Left ventricle myocardium inferior (tissue), 1 donor: ENCODE measurements at regions not wholly inside any gene's neighbourhood (a gene's known extent, or its start where the extent isn't known, plus 50 kb on each side); places are given as distances from the start of the nearest gene placed in this dataset.

Experiments used
- DNase-seq: peaks from one replicate; pipeline ENCODE4 v3.0.0-alpha.2; 2020
- H3K27ac ChIP-seq: fragments of 200-600 bp; replicated peaks from 2 replicates; pipeline ENCODE4 v1.8.0; 2021
- H3K27me3 ChIP-seq: fragments of 200-600 bp; 2 replicates; pipeline ENCODE4 v1.8.0; 2021; ENCODE audit warnings: low read depth
- H3K36me3 ChIP-seq: fragments of 200-600 bp; 2 replicates; pipeline ENCODE4 v1.8.0; 2021
- H3K4me1 ChIP-seq: fragments of 200-600 bp; 2 replicates; pipeline ENCODE4 v1.8.0; 2021
- H3K4me3 ChIP-seq: fragments of 200-600 bp; 2 replicates; pipeline ENCODE4 v1.8.0; 2021; ENCODE audit warnings: mild to moderate bottlenecking, moderate library complexity
- H3K9me3 ChIP-seq: fragments of 200-600 bp; replicated peaks from 2 replicates; pipeline ENCODE4 v1.8.0; 2021
- CTCF ChIP-seq: fragments of 200-600 bp; IDR thresholded peaks from 2 replicates; pipeline ENCODE4 v1.8.0; 2021; ENCODE audit warnings: antibody characterized with exemption, mild to moderate bottlenecking, borderline replicate concordance
- intact Hi-C: fragments of 100-400 bp; cut with micrococcal nuclease; formaldehyde crosslinking; loops from one replicate; pipeline ENCODE4 v1.11.0; 2022
- donor health status: DM: no; HTN: yes; CAD: no; lungs with severe emphysema.

GRCh38 chr12:126487431-126487980, 1422.3 kb downstream of the AACS start:
- intact Hi-C loops, result no loop called here
- no peak for DNase-seq
- no peak overlapping the region for H3K27ac ChIP-seq
- H3K4me3 ChIP-seq, result no peak overlapping the region
- H3K9me3 ChIP-seq, result peaks cover 14% of the 10 kb centered on the region
- H3K27me3 ChIP-seq, result no peaks in the 10 kb centered on the region
- no peaks in the 10 kb centered on the region for H3K36me3 ChIP-seq
- H3K4me1 ChIP-seq, result no peaks in the 10 kb centered on the region
- TF ChIP-seq CTCF, result no peak

GRCh38 chr12:126488806-126489205, 1423.6 kb downstream of the AACS start:
- no peak overlapping the region for H3K27ac ChIP-seq
- DNase-seq, result no peak
- H3K4me3 ChIP-seq, result no peak overlapping the region
- TF ChIP-seq CTCF, result no peak
- peaks cover 14% of the 10 kb centered on the region for H3K9me3 ChIP-seq
- H3K27me3 ChIP-seq, result no peaks in the 10 kb centered on the region
- intact Hi-C loops, result no loop called here
- peaks cover 4% of the 10 kb centered on the region for H3K4me1 ChIP-seq
- no peaks in the 10 kb centered on the region for H3K36me3 ChIP-seq

- no peaks in the 10 kb centered on the region for H3K27me3 ChIP-seq
- H3K36me3 ChIP-seq, result no peaks in the 10 kb centered on the region
- H3K27ac ChIP-seq, result no peak overlapping the region
Observed at GRCh38 chr12:126492181-126492580, 1426.9 kb downstream of the AACS start.

DNA sequence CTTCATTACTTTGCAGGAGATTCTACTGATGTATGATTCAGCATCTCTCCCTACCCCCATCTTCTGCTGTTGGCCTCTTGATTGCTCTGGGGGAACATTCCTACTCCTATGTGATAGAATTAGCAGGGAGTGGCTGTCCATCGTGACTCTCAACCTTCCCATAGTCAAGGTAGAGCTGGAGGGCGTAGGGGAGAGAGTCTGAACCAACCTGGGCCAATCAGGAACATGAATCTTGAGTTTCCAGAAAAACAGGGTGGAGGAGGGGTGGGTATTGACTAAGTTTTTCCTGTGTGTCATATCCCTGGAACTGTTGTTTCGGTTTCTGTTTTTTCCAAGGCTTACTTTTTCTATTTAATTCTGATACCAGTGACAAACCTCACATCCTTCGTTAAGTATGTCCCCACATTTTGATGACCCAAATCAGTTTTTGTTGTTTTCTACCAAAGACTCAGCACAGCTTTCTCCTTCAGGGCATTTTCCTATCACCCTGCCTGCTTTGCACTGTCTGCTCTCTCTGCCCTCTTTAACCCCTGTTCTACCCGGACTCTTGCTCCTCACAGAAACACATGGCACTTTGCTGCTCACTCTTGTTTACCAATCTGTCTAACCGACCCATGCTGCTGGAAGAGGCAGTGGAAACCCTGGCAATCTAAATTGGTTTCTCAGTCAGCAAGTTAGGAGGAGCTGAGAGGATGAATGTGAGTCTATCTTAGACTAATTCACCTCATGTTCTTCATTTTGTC, 1428.3 kb downstream of the AACS start:
- no peak overlapping the region for H3K27ac ChIP-seq
- no peaks in the 10 kb centered on the region for H3K36me3 ChIP-seq
- no peak overlapping the region for H3K4me3 ChIP-seq
- H3K27me3 ChIP-seq, result no peaks in the 10 kb centered on the region
- peaks cover 14% of the 10 kb centered on the region for H3K9me3 ChIP-seq
- no peak for TF ChIP-seq CTCF
- DNase-seq, result no peak
- peaks cover 4% of the 10 kb centered on the region for H3K4me1 ChIP-seq
- intact Hi-C loops, result no loop called here

More at GRCh38 chr12:126492181-126492580, 1426.9 kb downstream of the AACS start:
- Histone ChIP-seq H3K9me3 (peaks cover 14% of the 10 kb centered on the region), H3K4me1 (peaks cover 4% of the 10 kb centered on the region), H3K4me3 (no peak overlapping the region)
- intact Hi-C loops, result no loop called here
- no peak for DNase-seq
- TF ChIP-seq CTCF, result no peak

GRCh38 chr12:126496201-126496600, 1431.0 kb downstream of the AACS start:
- no peaks in the 10 kb centered on the region for H3K27me3 ChIP-seq
- no peak for TF ChIP-seq CTCF
- intact Hi-C loops, result no loop called here
- H3K36me3 ChIP-seq, result no peaks in the 10 kb centered on the region
- no peaks in the 10 kb centered on the region for H3K9me3 ChIP-seq
- H3K4me1 ChIP-seq, result peaks cover 4% of the 10 kb centered on the region
- DNase-seq, result no peak
- H3K4me3 ChIP-seq, result no peak overlapping the region
- no peak overlapping the region for H3K27ac ChIP-seq
